H1 (cell line): ENCODE measurements at regions not wholly inside any gene's neighbourhood (a gene's known extent, or its start where the extent isn't known, plus 50 kb on each side); places are given as distances from the start of the nearest gene placed in this dataset.
A peak's percentile ranks its signal among the peaks of the same experiment; 100 is the strongest.

Experiments
- CTCF ChIA-PET: fragments of 300-600 bp; sonication (Branson Sonifier 250); formaldehyde crosslinking; loops from one replicate; lab custom pipeline; 2021; ENCODE audit not compliant: partially characterized antibody; lab: Charles Lee
- POLR2A ChIA-PET: fragments of 300-600 bp; sonication (Branson Sonifier 250); formaldehyde crosslinking; loops from one replicate; lab custom pipeline; 2021; ENCODE audit warnings: inconsistent platforms; ENCODE audit not compliant: partially characterized antibody; lab: Charles Lee
- DNase-seq, 2 experiments: peaks; one replicate each; pipeline versions ENCODE4 v3.0.0 to v3.0.0-alpha.2; 2010 to 2022; ENCODE audit warnings: low spot score in 2 of 2, low read depth in 1 of 2, mixed read lengths in 1 of 2
- FAIRE-seq: peaks from 2 replicates; lab custom pipeline; 2011; peaks lifted over from hg19 to GRCh38; lab: Jason Lieb, UNC
- H2AFZ ChIP-seq: 2 replicates; pipeline ENCODE4 v1.8.1; 2012; ENCODE audit warnings: low read length, inconsistent platforms
- H2AK5ac ChIP-seq: 2 replicates; pipeline ENCODE4 v1.6.1; 2013; ENCODE audit warnings: low read depth, low read length
- H2BK120ac ChIP-seq: replicated peaks from 2 replicates; pipeline ENCODE3; 2013; ENCODE audit warnings: low read depth, low read length, inconsistent platforms
- H2BK12ac ChIP-seq: 2 replicates; pipeline ENCODE4 v1.6.1; 2013; ENCODE audit warnings: low read depth, low read length
- H2BK15ac ChIP-seq: 2 replicates; pipeline ENCODE4 v1.6.1; 2013; ENCODE audit warnings: low read length
- H2BK20ac ChIP-seq: 2 replicates; pipeline ENCODE4 v1.6.1; 2013; ENCODE audit warnings: low read length
- H2BK5ac ChIP-seq: 2 replicates; pipeline ENCODE4 v1.6.1; 2013; ENCODE audit warnings: low read depth, low read length
- H3K14ac ChIP-seq: 2 replicates; pipeline ENCODE4 v1.6.1; 2013; ENCODE audit warnings: inconsistent platforms; ENCODE audit not compliant: insufficient read length
- H3K18ac ChIP-seq: 2 replicates; pipeline ENCODE4 v1.6.1; 2013; ENCODE audit warnings: low read length; ENCODE audit errors: extremely low read depth
- H3K23ac ChIP-seq: 2 replicates; pipeline ENCODE4 v1.6.1; 2013; ENCODE audit warnings: inconsistent platforms; ENCODE audit not compliant: insufficient read length
- H3K23me2 ChIP-seq: 2 replicates; pipeline ENCODE4 v1.6.1; 2013; ENCODE audit warnings: low read depth, low read length
- H3K27ac ChIP-seq: 2 replicates; pipeline ENCODE4 v1.6.1; 2011; ENCODE audit warnings: low read depth, low read length, inconsistent platforms
- H3K27me3 ChIP-seq, 4 experiments: replicated peaks in 1 of 4; 1 replicate in 1 of 4; 2 replicates in 3 of 4; pipeline versions ENCODE4 v1.6.1 to v1.8.1; 2011 to 2013; ENCODE audit warnings: low read length in 3 of 4, mild to moderate bottlenecking in 3 of 4, inconsistent platforms in 2 of 4, mixed read lengths in 2 of 4, moderate library complexity in 1 of 4; ENCODE audit not compliant: control insufficient read depth in 3 of 4, insufficient read depth in 3 of 4; ENCODE audit errors: extremely low read depth in 1 of 4
- H3K36me3 ChIP-seq, 4 experiments: 2 replicates each; pipeline versions ENCODE4 v1.6.1 to v1.8.1; 2011 to 2013; ENCODE audit warnings: mild to moderate bottlenecking in 4 of 4, low read length in 3 of 4, moderate library complexity in 2 of 4, control low read depth in 1 of 4, inconsistent platforms in 1 of 4; ENCODE audit not compliant: insufficient read depth in 4 of 4, control insufficient read depth in 2 of 4
- H3K4ac ChIP-seq: replicated peaks from 2 replicates; pipeline ENCODE3; 2013; ENCODE audit warnings: low read length, low read depth, mixed read lengths, inconsistent platforms; ENCODE audit not compliant: insufficient read length
- H3K4me1 ChIP-seq, 4 experiments: replicated peaks in 1 of 4; 1 replicate in 1 of 4; 2 replicates in 3 of 4; pipeline versions ENCODE4 v1.6.1 to v1.8.1; 2011 to 2013; ENCODE audit warnings: low read length in 3 of 4, inconsistent platforms in 2 of 4, mixed read lengths in 1 of 4; ENCODE audit not compliant: insufficient read depth in 4 of 4, control insufficient read depth in 3 of 4
- H3K4me2 ChIP-seq, 2 experiments: 2 replicates each; pipeline versions ENCODE4 v1.6.1 to v1.8.1; 2011 to 2013; ENCODE audit warnings: low read depth in 2 of 2, low read length in 2 of 2, control low read depth in 1 of 2, inconsistent platforms in 1 of 2, mild to moderate bottlenecking in 1 of 2; ENCODE audit not compliant: insufficient read depth in 1 of 2
- H3K4me3 ChIP-seq, 4 experiments: fragments of 200-600, 300-600 bp in 1 of 4; sonication (generic), shearing (Covaris generic), sonication (Bioruptor Twin) in 1 of 4; 2 replicates each; pipeline versions ENCODE4 v1.5.1 to v1.8.1; 2011 to 2016; ENCODE audit warnings: low read length in 4 of 4, low read depth in 3 of 4, control low read depth in 2 of 4, inconsistent platforms in 2 of 4, mild to moderate bottlenecking in 2 of 4, mixed read lengths in 1 of 4, moderate library complexity in 1 of 4; ENCODE audit not compliant: insufficient read depth in 2 of 4; ENCODE audit errors: extremely low read depth in 1 of 4
- H3K56ac ChIP-seq: replicated peaks from 2 replicates; pipeline ENCODE3; 2013; ENCODE audit warnings: low read depth, mild to moderate bottlenecking, mixed read lengths, low read length, inconsistent platforms; ENCODE audit not compliant: insufficient read length
- H3K79me1 ChIP-seq: 2 replicates; pipeline ENCODE4 v1.6.1; 2013; ENCODE audit warnings: low read depth, low read length, control low read depth
- H3K79me2 ChIP-seq, 2 experiments: 2 replicates each; pipeline versions ENCODE4 v1.6.1 to v1.8.1; 2012 to 2013; ENCODE audit warnings: low read length in 2 of 2, mild to moderate bottlenecking in 2 of 2, inconsistent platforms in 1 of 2; ENCODE audit not compliant: insufficient read depth in 2 of 2, control insufficient read depth in 1 of 2
- H3K9ac ChIP-seq, 4 experiments: replicated peaks in 1 of 4; 1 replicate in 1 of 4; 2 replicates in 3 of 4; pipeline versions ENCODE4 v1.6.1 to v1.8.1; 2011 to 2013; ENCODE audit warnings: low read depth in 3 of 4, low read length in 3 of 4, control low read depth in 2 of 4, mild to moderate bottlenecking in 2 of 4, moderate library complexity in 2 of 4, inconsistent platforms in 1 of 4; ENCODE audit errors: extremely low read depth in 1 of 4
- H3K9me3 ChIP-seq, 2 experiments: 2 replicates each; pipeline versions ENCODE4 v1.6.1 to v1.8.1; 2012 to 2013; ENCODE audit warnings: mild to moderate bottlenecking in 2 of 2, moderate library complexity in 2 of 2, control low read depth in 1 of 2, inconsistent platforms in 1 of 2, low read depth in 1 of 2, low read length in 1 of 2, mixed read lengths in 1 of 2; ENCODE audit not compliant: insufficient read depth in 2 of 2
- H4K20me1 ChIP-seq, 2 experiments: replicated peaks in 1 of 2; 2 replicates each; pipeline versions ENCODE3 to v1.8.1; 2011 to 2013; ENCODE audit warnings: inconsistent platforms in 2 of 2, low read length in 2 of 2, mild to moderate bottlenecking in 1 of 2; ENCODE audit not compliant: insufficient read depth in 2 of 2, control insufficient read depth in 1 of 2
- H4K5ac ChIP-seq: 2 replicates; pipeline ENCODE4 v1.6.1; 2013; ENCODE audit warnings: low read length, low read depth, mixed read lengths, inconsistent platforms; ENCODE audit not compliant: insufficient read length
- H4K8ac ChIP-seq: 2 replicates; pipeline ENCODE4 v1.8.0; 2013; ENCODE audit warnings: mild to moderate bottlenecking, moderate library complexity, low read length, inconsistent platforms; ENCODE audit not compliant: insufficient read depth; ENCODE audit errors: extremely low read depth
- H4K91ac ChIP-seq: replicated peaks from 2 replicates; pipeline ENCODE3; 2013; ENCODE audit warnings: low read length, mixed read lengths, inconsistent platforms; ENCODE audit not compliant: insufficient read length
- ASH2L ChIP-seq: fragments of 200-600, 300-600 bp; sonication (generic); IDR thresholded peaks from one replicate; pipeline ENCODE4 v1.7.1; 2017; ENCODE audit warnings: low read length
- CHD1 ChIP-seq: IDR thresholded peaks from 2 replicates; pipeline ENCODE4 v1.6.1; 2012; ENCODE audit warnings: low read depth, low read length, improper control_type of control experiment
- CREB1 ChIP-seq: IDR thresholded peaks from 2 replicates; pipeline ENCODE4 v1.6.1; 2012; ENCODE audit warnings: inconsistent platforms
- EGR1 ChIP-seq: IDR thresholded peaks from 2 replicates; pipeline ENCODE4 v1.6.1; 2011; ENCODE audit warnings: low read depth, low read length, borderline replicate concordance
- HDAC6 ChIP-seq: IDR thresholded peaks from one replicate; pipeline ENCODE4 v1.7.1; 2012; ENCODE audit warnings: low read depth, mild to moderate bottlenecking, inconsistent platforms, low read length, moderate library complexity
- PHF8 ChIP-seq: fragments of 200-600 bp; sonication (generic); conservative IDR thresholded peaks from 2 replicates; pipeline ENCODE4 v1.7.1; 2012; ENCODE audit warnings: low read depth, mild to moderate bottlenecking, inconsistent platforms, low read length, moderate library complexity
- SIRT6 ChIP-seq: IDR thresholded peaks from one replicate; pipeline ENCODE4 v1.7.1; 2012; ENCODE audit warnings: low read length, inconsistent platforms
- TAF1 ChIP-seq: IDR thresholded peaks from 2 replicates; pipeline ENCODE4 v1.6.1; 2011; ENCODE audit warnings: mild to moderate bottlenecking, low read depth, low read length
- TAF7 ChIP-seq: optimal IDR thresholded peaks from 2 replicates; pipeline ENCODE3; 2011; ENCODE audit warnings: low read depth, mild to moderate bottlenecking, inconsistent platforms, low read length, moderate library complexity, borderline replicate concordance
- WGBS, 2 experiments: shearing (Covaris generic) in 1 of 2; methylation state at CpG; one replicate each; pipeline versions ENCODE4 v1.1.6 to v1.1.7; 2013 to 2015; ENCODE audit warnings: low lambda C conversion rate in 2 of 2, mixed read lengths in 2 of 2, inconsistent platforms in 1 of 2, low coverage in 1 of 2, missing lambda C conversion rate in 1 of 2; ENCODE audit not compliant: insufficient replicate concordance in 2 of 2, insufficient coverage in 1 of 2, insufficient read length in 1 of 2; ENCODE audit errors: extremely low coverage in 1 of 2, missing lambda C conversion rate in 1 of 2; 5-methylcytosine and 5-hydroxymethylcytosine counted together

DNA sequence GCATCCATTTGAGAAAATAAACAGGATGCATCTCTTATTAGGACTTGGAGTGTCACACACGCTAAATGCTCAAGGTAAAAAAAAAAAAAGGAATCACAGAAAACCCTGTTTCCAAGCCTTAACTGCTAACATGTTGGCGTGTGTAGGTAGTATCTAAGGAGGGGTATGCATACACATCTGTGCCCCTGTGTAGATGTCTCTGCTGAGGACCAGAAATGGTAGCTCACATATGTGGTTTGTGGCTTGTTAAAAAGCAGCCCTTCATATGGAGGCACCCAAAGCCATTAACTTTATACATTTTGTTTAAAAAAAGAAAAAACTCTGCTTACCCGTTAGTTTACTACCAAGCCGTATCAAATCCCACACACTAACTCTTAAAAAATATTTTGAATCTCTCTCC, 314.1 kb downstream of the SNAPC1 start:
- DNase-seq (no peak), FAIRE-seq (no peak)
- Histone ChIP-seq H3K23ac (no peak overlapping the region), H4K5ac (no peak overlapping the region), H3K56ac (no peak overlapping the region), H4K91ac (no peak overlapping the region), H3K18ac (no peak overlapping the region), H3K79me1 (no peaks in the 10 kb centered on the region), H2BK15ac (no peak overlapping the region), H3K23me2 (no peaks in the 10 kb centered on the region), H2AK5ac (no peak overlapping the region), H3K9ac (0 out of 7 replicates have a peak overlapping the region, but pooled peaks of 1 of the 4 experiments have one; percentile 18), H2AFZ (no peak overlapping the region), H3K4me2 (no peak overlapping the region), H2BK20ac (no peak overlapping the region), H3K79me2 (no peaks in the 10 kb centered on the region), H2BK5ac (no peak overlapping the region), H3K14ac (no peak overlapping the region), H3K27me3 (no peaks in the 10 kb centered on the region), H3K4me3 (no peak overlapping the region), H3K36me3 (no peaks in the 10 kb centered on the region), H3K9me3 (no peaks in the 10 kb centered on the region), H2BK120ac (no peak overlapping the region), H4K20me1 (no peaks in the 10 kb centered on the region), H3K4me1 (no peaks in the 10 kb centered on the region), H3K4ac (no peak overlapping the region), H2BK12ac (no peak overlapping the region), H3K27ac (no peak overlapping the region), H4K8ac (no peak overlapping the region)
- 73 to 100% methylated on average over 2 to 4 of the region's 4 CpGs for WGBS, 2 experiments
- ChIA-PET POLR2A (no interaction called here), CTCF (interaction anchor here (0.8 to 1.1 kb wide), 2 partner anchors 9 kb away, joined by 4 read pairs; no protein-coding TSS in a partner anchor)
- no peak for TF ChIP-seq PHF8
- no peak for TF ChIP-seq EGR1
- no peak for TF ChIP-seq CHD1
- no peak for TF ChIP-seq TAF7
- no peak for TF ChIP-seq CREB1
- TF ChIP-seq ASH2L, result no peak
- TF ChIP-seq SIRT6, result no peak
- TF ChIP-seq TAF1, result no peak
- TF ChIP-seq HDAC6, result no peak
